ENCODE measurements at regions not wholly inside any gene's neighbourhood (a gene's known extent, or its start where the extent isn't known, plus 50 kb on each side); places are given as distances from the start of the nearest gene placed in this dataset.

GRCh38 chr15:57835119-57835518 lies 128.6 kb downstream of the POLR2M start:
- no peak for DNase-seq (ENCODE audit: low spot score in 2 of 2)
- Histone ChIP-seq H3K4me1 (no peaks in the 10 kb centered on the region), H3K27me3 (ENCODE audit: low read depth) (no peaks in the 10 kb centered on the region; the same call in 1 of the 2 replicates), H3K4me3 (no peak overlapping the region), H3K9me3 (no peaks in the 10 kb centered on the region), H3K36me3 (replicated peaks) (no peaks in the 10 kb centered on the region)
- in situ Hi-C loops (cut with MboI; ENCODE audit: low sequenced_read_pairs) = no loop called here

GRCh38 chr15:57849317-57849716 lies 142.8 kb downstream of the POLR2M start:
- DNase-seq (ENCODE audit: low spot score in 2 of 2) = no peak
- Histone ChIP-seq H3K9me3 (no peaks in the 10 kb centered on the region), H3K4me3 (no peak overlapping the region), H3K36me3 (replicated peaks) (no peaks in the 10 kb centered on the region), H3K27me3 (ENCODE audit: low read depth) (peaks cover 1% of the 10 kb centered on the region; the same call in 1 of the 2 replicates), H3K4me1 (no peaks in the 10 kb centered on the region)
- in situ Hi-C loops (cut with MboI; ENCODE audit: low sequenced_read_pairs) = no loop called here

- H3K4me1 ChIP-seq = no peaks in the 10 kb centered on the region
- no peaks in the 10 kb centered on the region for H3K9me3 ChIP-seq
- H3K27me3 ChIP-seq (ENCODE audit: low read depth) = peaks cover 7% of the 10 kb centered on the region
- no peak for DNase-seq (ENCODE audit: low spot score in 2 of 2)
- in situ Hi-C loops (cut with MboI; ENCODE audit: low sequenced_read_pairs) = no loop called here
- no peak overlapping the region for H3K4me3 ChIP-seq
- no peaks in the 10 kb centered on the region for H3K36me3 ChIP-seq (replicated peaks)
Measured at GRCh38 chr15:57854531-57854930, 148.0 kb downstream of the POLR2M start.

GRCh38 chr15:57857871-57858270 lies 151.4 kb downstream of the POLR2M start:
- Histone ChIP-seq H3K27me3 (ENCODE audit: low read depth) (peaks cover 15% of the 10 kb centered on the region), H3K4me3 (no peak overlapping the region), H3K9me3 (no peaks in the 10 kb centered on the region), H3K36me3 (replicated peaks) (no peaks in the 10 kb centered on the region), H3K4me1 (no peaks in the 10 kb centered on the region)
- in situ Hi-C loops (cut with MboI; ENCODE audit: low sequenced_read_pairs) = no loop called here
- no peak for DNase-seq (ENCODE audit: low spot score in 2 of 2)

GRCh38 chr15:57859130-57859685 lies 152.7 kb downstream of the POLR2M start:
- Histone ChIP-seq H3K9me3 (no peaks in the 10 kb centered on the region), H3K4me3 (no peak overlapping the region)
- in situ Hi-C loops (cut with MboI; ENCODE audit: low sequenced_read_pairs) = no loop called here

GRCh38 chr15:57861034-57861638 lies 154.6 kb downstream of the POLR2M start:
- Histone ChIP-seq H3K36me3 (replicated peaks) (no peaks in the 10 kb centered on the region), H3K4me1 (no peaks in the 10 kb centered on the region), H3K9me3 (no peaks in the 10 kb centered on the region), H3K4me3 (no peak overlapping the region), H3K27me3 (ENCODE audit: low read depth) (peaks cover 15% of the 10 kb centered on the region)
- peak; percentile 38 to 49 for DNase-seq (ENCODE audit: low spot score in 2 of 2)
- in situ Hi-C loops (cut with MboI; ENCODE audit: low sequenced_read_pairs) = loop anchor here (5.0 to 10.0 kb wide), 2 partner anchors 116 to 299 kb away; no protein-coding TSS in a partner anchor

More at GRCh38 chr15:57859130-57859685, 152.7 kb downstream of the POLR2M start:
- Histone ChIP-seq H3K36me3 (replicated peaks) (no peaks in the 10 kb centered on the region), H3K4me1 (no peaks in the 10 kb centered on the region), H3K27me3 (ENCODE audit: low read depth) (peaks cover 15% of the 10 kb centered on the region)
- DNase-seq (ENCODE audit: low spot score in 2 of 2) = no peak

GRCh38 chr15:57861815-57862586 lies 155.5 kb downstream of the POLR2M start:
- in situ Hi-C loops (cut with MboI; ENCODE audit: low sequenced_read_pairs) = loop anchor here (5.0 to 10.0 kb wide), 2 partner anchors 117 to 300 kb away; no protein-coding TSS in a partner anchor
- H3K4me3 ChIP-seq = no peak overlapping the region
- H3K36me3 ChIP-seq (replicated peaks) = no peaks in the 10 kb centered on the region
- no peaks in the 10 kb centered on the region for H3K4me1 ChIP-seq
- no peaks in the 10 kb centered on the region for H3K9me3 ChIP-seq
- H3K27me3 ChIP-seq (ENCODE audit: low read depth) = peaks cover 15% of the 10 kb centered on the region
- no peak for DNase-seq (ENCODE audit: low spot score in 2 of 2)

GRCh38 chr15:57862761-57863160 lies 156.2 kb downstream of the POLR2M start:
- Histone ChIP-seq H3K27me3 (ENCODE audit: low read depth) (peaks cover 15% of the 10 kb centered on the region), H3K4me3 (no peak overlapping the region), H3K4me1 (no peaks in the 10 kb centered on the region), H3K9me3 (no peaks in the 10 kb centered on the region), H3K36me3 (replicated peaks) (no peaks in the 10 kb centered on the region)
- in situ Hi-C loops (cut with MboI; ENCODE audit: low sequenced_read_pairs) = loop anchor here (5.0 to 10.0 kb wide), 2 partner anchors 118 to 300 kb away; no protein-coding TSS in a partner anchor
- no peak for DNase-seq (ENCODE audit: low spot score in 2 of 2)

GRCh38 chr15:57865294-57865693 lies 158.8 kb downstream of the POLR2M start:
- Histone ChIP-seq H3K36me3 (replicated peaks) (no peaks in the 10 kb centered on the region), H3K9me3 (no peaks in the 10 kb centered on the region), H3K27me3 (ENCODE audit: low read depth) (peaks cover 6% of the 10 kb centered on the region), H3K4me3 (no peak overlapping the region), H3K4me1 (no peaks in the 10 kb centered on the region)
- peak in 1 of 2 experiments; percentile 29 for DNase-seq (ENCODE audit: low spot score in 2 of 2)
- in situ Hi-C loops (cut with MboI; ENCODE audit: low sequenced_read_pairs) = loop anchor here (5.0 to 10.0 kb wide), 2 partner anchors 120 to 202 kb away; partner anchors contain the start of gene ALDH1A2

- peak; percentile 34 to 79 for DNase-seq (ENCODE audit: low spot score in 2 of 2)
- Histone ChIP-seq H3K27me3 (ENCODE audit: low read depth) (peaks cover 2% of the 10 kb centered on the region; the same call in 1 of the 2 replicates), H3K36me3 (replicated peaks) (no peaks in the 10 kb centered on the region), H3K4me3 (no peak overlapping the region), H3K9me3 (no peaks in the 10 kb centered on the region), H3K4me1 (no peaks in the 10 kb centered on the region)
- in situ Hi-C loops (cut with MboI; ENCODE audit: low sequenced_read_pairs) = loop anchor here (5.0 to 10.0 kb wide), 2 partner anchors 121 to 201 kb away; partner anchors contain the start of gene ALDH1A2
Measured at GRCh38 chr15:57866149-57866736, 159.7 kb downstream of the POLR2M start.

- in situ Hi-C loops (cut with MboI; ENCODE audit: low sequenced_read_pairs) = loop anchor here (5.0 to 10.0 kb wide), 2 partner anchors 123 to 199 kb away; partner anchors contain the start of gene ALDH1A2
- H3K27me3 ChIP-seq (ENCODE audit: low read depth) = no peaks in the 10 kb centered on the region
- DNase-seq (ENCODE audit: low spot score in 2 of 2) = no peak
- H3K4me3 ChIP-seq = no peak overlapping the region
- H3K4me1 ChIP-seq = peaks cover under 1% of the 10 kb centered on the region; the same call in 1 of the 2 replicates
- H3K9me3 ChIP-seq = no peaks in the 10 kb centered on the region; the same call in 1 of the 2 replicates
- no peaks in the 10 kb centered on the region for H3K36me3 ChIP-seq (replicated peaks)
Measured at GRCh38 chr15:57867970-57868798, 161.7 kb downstream of the POLR2M start.

- no peak for DNase-seq (ENCODE audit: low spot score in 2 of 2)
- in situ Hi-C loops (cut with MboI; ENCODE audit: low sequenced_read_pairs) = no loop called here
- peaks cover 14% of the 10 kb centered on the region for H3K4me1 ChIP-seq
- no peaks in the 10 kb centered on the region for H3K36me3 ChIP-seq (replicated peaks)
- H3K27me3 ChIP-seq (ENCODE audit: low read depth) = no peaks in the 10 kb centered on the region
- no peaks in the 10 kb centered on the region; the same call in 1 of the 2 replicates for H3K9me3 ChIP-seq
- H3K4me3 ChIP-seq = no peak overlapping the region
Measured at GRCh38 chr15:57870667-57871066, 164.2 kb downstream of the POLR2M start.

All from HAP-1 (cell line).